H1 (cell line): ENCODE measurements at regions not wholly inside any gene's neighbourhood (a gene's known extent, or its start where the extent isn't known, plus 50 kb on each side); places are given as distances from the start of the nearest gene placed in this dataset.

Experiments
- CTCF ChIA-PET: fragments of 300-600 bp; sonication (Branson Sonifier 250); formaldehyde crosslinking; loops from one replicate; lab custom pipeline; 2021; ENCODE audit not compliant: partially characterized antibody; lab: Charles Lee
- POLR2A ChIA-PET: fragments of 300-600 bp; sonication (Branson Sonifier 250); formaldehyde crosslinking; loops from one replicate; lab custom pipeline; 2021; ENCODE audit warnings: inconsistent platforms; ENCODE audit not compliant: partially characterized antibody; lab: Charles Lee
- DNase-seq, 2 experiments: peaks; one replicate each; pipeline versions ENCODE4 v3.0.0 to v3.0.0-alpha.2; 2010 to 2022; ENCODE audit warnings: low spot score in 2 of 2, low read depth in 1 of 2, mixed read lengths in 1 of 2
- FAIRE-seq: peaks from 2 replicates; lab custom pipeline; 2011; peaks lifted over from hg19 to GRCh38; lab: Jason Lieb, UNC
- H2AFZ ChIP-seq: 2 replicates; pipeline ENCODE4 v1.8.1; 2012; ENCODE audit warnings: low read length, inconsistent platforms
- H2AK5ac ChIP-seq: 2 replicates; pipeline ENCODE4 v1.6.1; 2013; ENCODE audit warnings: low read depth, low read length
- H2BK120ac ChIP-seq: replicated peaks from 2 replicates; pipeline ENCODE3; 2013; ENCODE audit warnings: low read depth, low read length, inconsistent platforms
- H2BK12ac ChIP-seq: 2 replicates; pipeline ENCODE4 v1.6.1; 2013; ENCODE audit warnings: low read depth, low read length
- H2BK15ac ChIP-seq: 2 replicates; pipeline ENCODE4 v1.6.1; 2013; ENCODE audit warnings: low read length
- H2BK20ac ChIP-seq: 2 replicates; pipeline ENCODE4 v1.6.1; 2013; ENCODE audit warnings: low read length
- H2BK5ac ChIP-seq: 2 replicates; pipeline ENCODE4 v1.6.1; 2013; ENCODE audit warnings: low read depth, low read length
- H3K14ac ChIP-seq: 2 replicates; pipeline ENCODE4 v1.6.1; 2013; ENCODE audit warnings: inconsistent platforms; ENCODE audit not compliant: insufficient read length
- H3K18ac ChIP-seq: 2 replicates; pipeline ENCODE4 v1.6.1; 2013; ENCODE audit warnings: low read length; ENCODE audit errors: extremely low read depth
- H3K23ac ChIP-seq: 2 replicates; pipeline ENCODE4 v1.6.1; 2013; ENCODE audit warnings: inconsistent platforms; ENCODE audit not compliant: insufficient read length
- H3K23me2 ChIP-seq: 2 replicates; pipeline ENCODE4 v1.6.1; 2013; ENCODE audit warnings: low read depth, low read length
- H3K27ac ChIP-seq: 2 replicates; pipeline ENCODE4 v1.6.1; 2011; ENCODE audit warnings: low read depth, low read length, inconsistent platforms
- H3K27me3 ChIP-seq, 4 experiments: replicated peaks in 1 of 4; 1 replicate in 1 of 4; 2 replicates in 3 of 4; pipeline versions ENCODE4 v1.6.1 to v1.8.1; 2011 to 2013; ENCODE audit warnings: low read length in 3 of 4, mild to moderate bottlenecking in 3 of 4, inconsistent platforms in 2 of 4, mixed read lengths in 2 of 4, moderate library complexity in 1 of 4; ENCODE audit not compliant: control insufficient read depth in 3 of 4, insufficient read depth in 3 of 4; ENCODE audit errors: extremely low read depth in 1 of 4
- H3K36me3 ChIP-seq, 4 experiments: 2 replicates each; pipeline versions ENCODE4 v1.6.1 to v1.8.1; 2011 to 2013; ENCODE audit warnings: mild to moderate bottlenecking in 4 of 4, low read length in 3 of 4, moderate library complexity in 2 of 4, control low read depth in 1 of 4, inconsistent platforms in 1 of 4; ENCODE audit not compliant: insufficient read depth in 4 of 4, control insufficient read depth in 2 of 4
- H3K4ac ChIP-seq: replicated peaks from 2 replicates; pipeline ENCODE3; 2013; ENCODE audit warnings: low read length, low read depth, mixed read lengths, inconsistent platforms; ENCODE audit not compliant: insufficient read length
- H3K4me1 ChIP-seq, 4 experiments: replicated peaks in 1 of 4; 1 replicate in 1 of 4; 2 replicates in 3 of 4; pipeline versions ENCODE4 v1.6.1 to v1.8.1; 2011 to 2013; ENCODE audit warnings: low read length in 3 of 4, inconsistent platforms in 2 of 4, mixed read lengths in 1 of 4; ENCODE audit not compliant: insufficient read depth in 4 of 4, control insufficient read depth in 3 of 4
- H3K4me2 ChIP-seq, 2 experiments: 2 replicates each; pipeline versions ENCODE4 v1.6.1 to v1.8.1; 2011 to 2013; ENCODE audit warnings: low read depth in 2 of 2, low read length in 2 of 2, control low read depth in 1 of 2, inconsistent platforms in 1 of 2, mild to moderate bottlenecking in 1 of 2; ENCODE audit not compliant: insufficient read depth in 1 of 2
- H3K4me3 ChIP-seq, 4 experiments: fragments of 200-600, 300-600 bp in 1 of 4; sonication (generic), shearing (Covaris generic), sonication (Bioruptor Twin) in 1 of 4; 2 replicates each; pipeline versions ENCODE4 v1.5.1 to v1.8.1; 2011 to 2016; ENCODE audit warnings: low read length in 4 of 4, low read depth in 3 of 4, control low read depth in 2 of 4, inconsistent platforms in 2 of 4, mild to moderate bottlenecking in 2 of 4, mixed read lengths in 1 of 4, moderate library complexity in 1 of 4; ENCODE audit not compliant: insufficient read depth in 2 of 4; ENCODE audit errors: extremely low read depth in 1 of 4
- H3K56ac ChIP-seq: replicated peaks from 2 replicates; pipeline ENCODE3; 2013; ENCODE audit warnings: low read depth, mild to moderate bottlenecking, mixed read lengths, low read length, inconsistent platforms; ENCODE audit not compliant: insufficient read length
- H3K79me1 ChIP-seq: 2 replicates; pipeline ENCODE4 v1.6.1; 2013; ENCODE audit warnings: low read depth, low read length, control low read depth
- H3K79me2 ChIP-seq, 2 experiments: 2 replicates each; pipeline versions ENCODE4 v1.6.1 to v1.8.1; 2012 to 2013; ENCODE audit warnings: low read length in 2 of 2, mild to moderate bottlenecking in 2 of 2, inconsistent platforms in 1 of 2; ENCODE audit not compliant: insufficient read depth in 2 of 2, control insufficient read depth in 1 of 2
- H3K9ac ChIP-seq, 4 experiments: replicated peaks in 1 of 4; 1 replicate in 1 of 4; 2 replicates in 3 of 4; pipeline versions ENCODE4 v1.6.1 to v1.8.1; 2011 to 2013; ENCODE audit warnings: low read depth in 3 of 4, low read length in 3 of 4, control low read depth in 2 of 4, mild to moderate bottlenecking in 2 of 4, moderate library complexity in 2 of 4, inconsistent platforms in 1 of 4; ENCODE audit errors: extremely low read depth in 1 of 4
- H3K9me3 ChIP-seq, 2 experiments: 2 replicates each; pipeline versions ENCODE4 v1.6.1 to v1.8.1; 2012 to 2013; ENCODE audit warnings: mild to moderate bottlenecking in 2 of 2, moderate library complexity in 2 of 2, control low read depth in 1 of 2, inconsistent platforms in 1 of 2, low read depth in 1 of 2, low read length in 1 of 2, mixed read lengths in 1 of 2; ENCODE audit not compliant: insufficient read depth in 2 of 2
- H4K20me1 ChIP-seq, 2 experiments: replicated peaks in 1 of 2; 2 replicates each; pipeline versions ENCODE3 to v1.8.1; 2011 to 2013; ENCODE audit warnings: inconsistent platforms in 2 of 2, low read length in 2 of 2, mild to moderate bottlenecking in 1 of 2; ENCODE audit not compliant: insufficient read depth in 2 of 2, control insufficient read depth in 1 of 2
- H4K5ac ChIP-seq: 2 replicates; pipeline ENCODE4 v1.6.1; 2013; ENCODE audit warnings: low read length, low read depth, mixed read lengths, inconsistent platforms; ENCODE audit not compliant: insufficient read length
- H4K8ac ChIP-seq: 2 replicates; pipeline ENCODE4 v1.8.0; 2013; ENCODE audit warnings: mild to moderate bottlenecking, moderate library complexity, low read length, inconsistent platforms; ENCODE audit not compliant: insufficient read depth; ENCODE audit errors: extremely low read depth
- H4K91ac ChIP-seq: replicated peaks from 2 replicates; pipeline ENCODE3; 2013; ENCODE audit warnings: low read length, mixed read lengths, inconsistent platforms; ENCODE audit not compliant: insufficient read length
- BACH1 ChIP-seq: IDR thresholded peaks from 2 replicates; pipeline ENCODE4 v1.6.1; 2012; ENCODE audit warnings: low read length, improper control_type of control experiment
- CBX5 ChIP-seq: fragments of 300-800, 300-1000 bp; sonication (generic); IDR thresholded peaks from 2 replicates; pipeline ENCODE4 v1.7.1; 2016; ENCODE audit warnings: antibody characterized with exemption, low read length, low read depth
- CEBPB ChIP-seq: IDR thresholded peaks from 2 replicates; pipeline ENCODE4 v1.6.1; 2012; ENCODE audit warnings: low read depth, low read length
- CHD1 ChIP-seq: IDR thresholded peaks from 2 replicates; pipeline ENCODE4 v1.6.1; 2012; ENCODE audit warnings: low read depth, low read length, improper control_type of control experiment
- EGR1 ChIP-seq: IDR thresholded peaks from 2 replicates; pipeline ENCODE4 v1.6.1; 2011; ENCODE audit warnings: low read depth, low read length, borderline replicate concordance
- EZH2 ChIP-seq: fragments of 200-600 bp; sonication (generic); IDR thresholded peaks from 2 replicates; pipeline ENCODE4 v1.7.1; 2012; ENCODE audit warnings: low read depth, mild to moderate bottlenecking, moderate library complexity, low read length, inconsistent platforms; ENCODE audit not compliant: severe bottlenecking
- HDAC2 ChIP-seq, 2 experiments: fragments of 300-600 bp in 1 of 2; sonication (generic) in 1 of 2; IDR thresholded peaks; 2 replicates each; pipeline ENCODE4 v1.6.1; 2011 to 2012; ENCODE audit warnings: low read depth in 2 of 2, low read length in 2 of 2, mild to moderate bottlenecking in 2 of 2, moderate library complexity in 2 of 2, borderline replicate concordance in 1 of 2, inconsistent platforms in 1 of 2
- JUN ChIP-seq: IDR thresholded peaks from 2 replicates; pipeline ENCODE4 v1.6.1; 2011; ENCODE audit warnings: low read depth, mild to moderate bottlenecking, improper control_type of control experiment, low read length
- KDM1A ChIP-seq: fragments of 200-600, 300-600 bp; sonication (generic); IDR thresholded peaks from 2 replicates; pipeline ENCODE4 v1.7.1; 2016; ENCODE audit warnings: mild to moderate bottlenecking, low read length, borderline replicate concordance
- MAFK ChIP-seq: IDR thresholded peaks from 2 replicates; pipeline ENCODE4 v1.6.1; 2012; ENCODE audit warnings: low read depth, mild to moderate bottlenecking, improper control_type of control experiment, low read length
- POU5F1 ChIP-seq: IDR thresholded peaks from 2 replicates; pipeline ENCODE4 v1.6.1; 2011; ENCODE audit warnings: low read depth, mild to moderate bottlenecking, low read length, moderate library complexity
- SIN3A ChIP-seq, 2 experiments: IDR thresholded peaks in 1 of 2; conservative IDR thresholded peaks in 1 of 2; 2 replicates each; pipeline ENCODE4 v1.6.1; 2011 to 2012; ENCODE audit warnings: low read length in 2 of 2, improper control_type of control experiment in 1 of 2, low read depth in 1 of 2, mild to moderate bottlenecking in 1 of 2
- SIX5 ChIP-seq: IDR thresholded peaks from 2 replicates; pipeline ENCODE4 v1.6.1; 2011; ENCODE audit warnings: mild to moderate bottlenecking, low read depth, low read length
- SRF ChIP-seq: IDR thresholded peaks from 2 replicates; pipeline ENCODE4 v1.6.1; 2011; ENCODE audit warnings: mild to moderate bottlenecking, low read depth, low read length, moderate library complexity
- USF2 ChIP-seq: IDR thresholded peaks from 2 replicates; pipeline ENCODE4 v1.6.1; 2011; ENCODE audit warnings: low read length, improper control_type of control experiment
- WGBS, 2 experiments: shearing (Covaris generic) in 1 of 2; methylation state at CpG; one replicate each; pipeline versions ENCODE4 v1.1.6 to v1.1.7; 2013 to 2015; ENCODE audit warnings: low lambda C conversion rate in 2 of 2, mixed read lengths in 2 of 2, inconsistent platforms in 1 of 2, low coverage in 1 of 2, missing lambda C conversion rate in 1 of 2; ENCODE audit not compliant: insufficient replicate concordance in 2 of 2, insufficient coverage in 1 of 2, insufficient read length in 1 of 2; ENCODE audit errors: extremely low coverage in 1 of 2, missing lambda C conversion rate in 1 of 2; 5-methylcytosine and 5-hydroxymethylcytosine counted together

- 91% methylated on average over 1 of the region's 1 CpG; no CpG with 5 or more reads in 1 of the 2 experiments for WGBS, 2 experiments
- Histone ChIP-seq H3K14ac (no peak overlapping the region), H4K8ac (no peak overlapping the region), H3K4ac (no peak overlapping the region), H2AK5ac (no peak overlapping the region), H4K91ac (no peak overlapping the region), H3K79me2 (no peaks in the 10 kb centered on the region), H3K56ac (no peak overlapping the region), H2BK15ac (no peak overlapping the region), H3K23ac (no peak overlapping the region), H3K23me2 (no peaks in the 10 kb centered on the region), H3K27me3 (no peaks in the 10 kb centered on the region), H3K18ac (no peak overlapping the region), H4K20me1 (no peaks in the 10 kb centered on the region), H3K4me3 (no peak overlapping the region), H2BK5ac (no peak overlapping the region), H3K36me3 (no peaks in the 10 kb centered on the region), H2AFZ (no peak overlapping the region), H3K9ac (no peak overlapping the region), H3K79me1 (no peaks in the 10 kb centered on the region), H4K5ac (no peak overlapping the region), H3K27ac (no peak overlapping the region), H3K4me1 (peaks cover 2 to 11% (median 5%) of the 10 kb centered on the region in 4 experiments), H2BK12ac (no peak overlapping the region), H2BK120ac (no peak overlapping the region), H3K9me3 (peaks cover 2 to 3% of the 10 kb centered on the region in 2 experiments; a peak in 1 of 4 replicates), H3K4me2 (no peak overlapping the region), H2BK20ac (no peak overlapping the region)
- no peak for DNase-seq
- FAIRE-seq, result no peak
- CTCF ChIA-PET, result no interaction called here
- POLR2A ChIA-PET, result no interaction called here
- TF ChIP-seq MAFK, result no peak
- no peak for TF ChIP-seq JUN
- no peak for TF ChIP-seq HDAC2 (IDR thresholded peaks at IDR 0.05; ENCODE audit: borderline replicate concordance in 1 of 2, low read depth in 2 of 2, low read length in 2 of 2)
- no peak for TF ChIP-seq BACH1
- no peak for TF ChIP-seq KDM1A
- no peak for TF ChIP-seq SIN3A (conservative IDR thresholded peaks at IDR 0.05 in 1 of 2, IDR thresholded peaks at IDR 0.05 in 1 of 2; ENCODE audit: low read depth in 1 of 2, low read length in 2 of 2)
- TF ChIP-seq POU5F1, result no peak
- TF ChIP-seq USF2, result no peak
- TF ChIP-seq EGR1, result no peak
- no peak for TF ChIP-seq CEBPB
- no peak for TF ChIP-seq CHD1
- no peak for TF ChIP-seq SIX5
- TF ChIP-seq CBX5, result no peak
- no peak for TF ChIP-seq SRF
- no peak for TF ChIP-seq EZH2
These were observed 207.2 kb downstream of the VAPA start for GRCh38 chr18:10121028-10121427.
